Breast epithelium (tissue), 3 donors: ENCODE measurements at regions not wholly inside any gene's neighbourhood (a gene's known extent, or its start where the extent isn't known, plus 50 kb on each side); places are given as distances from the start of the nearest gene placed in this dataset.

Source experiments
- POLR2A ChIP-seq: fragments of 450-650 bp; IDR thresholded peaks from one replicate; pipeline ENCODE4 v1.6.1; 2016; ENCODE audit warnings: antibody characterized with exemption, mild to moderate bottlenecking, moderate library complexity
- POLR2AphosphoS5 ChIP-seq, 3 donors: sonication (generic); formaldehyde crosslinking; IDR thresholded peaks; one replicate each; pipeline ENCODE4 v1.6.1; 2017; ENCODE audit warnings: antibody characterized with exemption in 3 of 3
- TF ChIP-seq, protein P1 (sequence below), 3 donors: fragments of 450-650 bp; IDR thresholded peaks; one replicate each; pipeline ENCODE4 v1.5.1; 2016 to 2017; ENCODE audit warnings: antibody characterized with exemption in 3 of 3, mild to moderate bottlenecking in 3 of 3, moderate library complexity in 3 of 3

DNA sequence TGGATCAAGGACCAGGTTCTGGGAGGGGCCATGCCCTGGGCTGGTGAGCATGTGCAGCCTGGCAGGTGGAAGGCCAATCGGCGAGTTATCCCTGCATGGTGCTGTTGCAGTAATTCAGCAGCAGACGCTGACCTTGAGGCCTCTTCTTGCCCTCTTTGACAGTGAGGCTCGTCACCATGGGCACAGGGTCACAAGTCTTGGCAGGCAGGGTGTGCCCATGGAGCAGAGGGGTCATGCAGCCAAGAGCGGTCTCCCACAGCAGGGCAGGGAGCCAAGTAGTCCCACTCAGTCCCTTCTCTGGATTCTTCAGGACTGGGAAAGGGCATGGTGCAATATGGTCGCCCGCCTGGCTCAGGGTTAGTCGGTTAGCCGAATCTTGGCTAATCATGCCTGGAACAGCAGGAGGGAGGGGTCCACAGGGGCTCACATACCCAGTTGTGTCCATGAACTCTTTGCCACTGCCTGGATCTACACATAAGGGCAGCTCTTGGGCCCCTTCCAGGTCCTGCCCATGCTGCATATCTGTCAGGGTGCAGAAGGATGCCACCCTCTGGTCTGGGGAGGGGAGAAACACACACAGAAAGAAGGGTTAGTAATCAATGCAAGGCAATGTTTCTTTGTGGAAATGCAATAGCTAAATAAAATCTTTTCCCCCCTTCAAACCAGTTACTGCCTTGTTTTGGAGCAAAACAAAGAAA is 226.8 kb downstream of the SIPA1L2 start:
- TF ChIP-seq, protein P1, sequence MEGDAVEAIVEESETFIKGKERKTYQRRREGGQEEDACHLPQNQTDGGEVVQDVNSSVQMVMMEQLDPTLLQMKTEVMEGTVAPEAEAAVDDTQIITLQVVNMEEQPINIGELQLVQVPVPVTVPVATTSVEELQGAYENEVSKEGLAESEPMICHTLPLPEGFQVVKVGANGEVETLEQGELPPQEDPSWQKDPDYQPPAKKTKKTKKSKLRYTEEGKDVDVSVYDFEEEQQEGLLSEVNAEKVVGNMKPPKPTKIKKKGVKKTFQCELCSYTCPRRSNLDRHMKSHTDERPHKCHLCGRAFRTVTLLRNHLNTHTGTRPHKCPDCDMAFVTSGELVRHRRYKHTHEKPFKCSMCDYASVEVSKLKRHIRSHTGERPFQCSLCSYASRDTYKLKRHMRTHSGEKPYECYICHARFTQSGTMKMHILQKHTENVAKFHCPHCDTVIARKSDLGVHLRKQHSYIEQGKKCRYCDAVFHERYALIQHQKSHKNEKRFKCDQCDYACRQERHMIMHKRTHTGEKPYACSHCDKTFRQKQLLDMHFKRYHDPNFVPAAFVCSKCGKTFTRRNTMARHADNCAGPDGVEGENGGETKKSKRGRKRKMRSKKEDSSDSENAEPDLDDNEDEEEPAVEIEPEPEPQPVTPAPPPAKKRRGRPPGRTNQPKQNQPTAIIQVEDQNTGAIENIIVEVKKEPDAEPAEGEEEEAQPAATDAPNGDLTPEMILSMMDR (IDR thresholded peaks at IDR 0.05): no peak
- TF ChIP-seq POLR2A (no peak), POLR2AphosphoS5 (IDR thresholded peaks at IDR 0.05) (no peak)
